ENCODE measurements at regions not wholly inside any gene's neighbourhood (a gene's known extent, or its start where the extent isn't known, plus 50 kb on each side); places are given as distances from the start of the nearest gene placed in this dataset.

DNA sequence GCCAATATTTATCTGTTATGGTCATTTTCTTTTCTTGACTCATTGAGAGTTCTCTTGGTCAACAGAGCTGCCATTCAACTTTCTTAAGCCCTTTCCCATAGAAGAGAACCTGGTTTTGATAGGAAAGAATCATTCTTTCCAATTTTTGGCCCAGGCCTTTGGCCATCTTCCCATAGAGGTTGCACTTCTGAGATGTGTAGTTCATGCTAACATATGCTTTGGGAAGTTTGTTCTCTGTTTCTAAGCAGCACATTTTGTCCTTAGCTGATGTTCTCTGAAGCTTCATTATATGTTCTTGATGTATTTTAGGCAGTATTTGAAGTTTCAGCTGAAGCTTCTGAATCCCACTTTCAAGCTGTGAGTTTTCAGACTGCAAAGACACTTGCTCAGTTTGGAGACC lies 161.1 kb downstream of the VEGFC start:
- Mint-ChIP-seq H3K4me3 (no peak overlapping the region), H3K36me3 (ENCODE audit: low read depth) (no peaks in the 10 kb centered on the region), H3K9me3 (no peaks in the 10 kb centered on the region), H3K27ac (ENCODE audit: unreplicated experiment) (no peak overlapping the region), H3K27me3 (ENCODE audit: low read depth) (no peaks in the 10 kb centered on the region), H3K4me1 (peaks cover 5% of the 10 kb centered on the region)
- TF ChIP-seq CTCF (conservative IDR thresholded peaks at IDR 0.05) = no peak
- no peak for DNase-seq (ENCODE audit: low read depth, low spot score)

All from neural crest cell (in vitro differentiated cells).